ENCODE measurements at regions not wholly inside any gene's neighbourhood (a gene's known extent, or its start where the extent isn't known, plus 50 kb on each side); places are given as distances from the start of the nearest gene placed in this dataset.

DNA sequence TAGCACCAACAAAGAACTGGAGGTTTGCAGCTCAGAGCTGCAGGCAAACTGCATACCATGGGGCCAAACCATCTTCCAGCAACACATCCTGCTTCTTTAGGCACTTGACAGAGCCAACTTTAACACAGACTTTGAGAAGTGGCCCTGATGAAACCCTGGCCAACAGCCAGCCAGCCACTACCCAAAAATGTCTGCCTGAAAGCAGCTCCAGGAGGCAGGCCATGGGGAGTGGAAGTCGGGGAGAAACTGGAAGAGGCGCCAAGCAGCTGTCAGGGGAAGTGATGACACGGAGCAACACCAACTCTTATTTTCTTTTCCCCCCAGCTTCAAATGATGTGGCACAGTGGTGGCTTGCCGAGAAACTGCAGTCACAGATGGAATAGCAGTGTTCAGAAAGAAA, 110.9 kb upstream of the PLXNC1 start:
- no peaks in the 10 kb centered on the region for H3K27me3 ChIP-seq (ENCODE audit: insufficient read depth, low read length, poor library complexity)
- H3K4me2 ChIP-seq (ENCODE audit: insufficient read depth, low read length), result no peak overlapping the region

GRCh38 chr12:94038605-94039004, 109.8 kb upstream of the PLXNC1 start:
- TF ChIP-seq EZH2 (IDR thresholded peaks at IDR 0.05; ENCODE audit: borderline replicate concordance, low read depth, low read length, severe bottlenecking) (no peak), CTCF (IDR thresholded peaks at IDR 0.05; ENCODE audit: borderline replicate concordance, extremely low read depth, low read length, poor library complexity, severe bottlenecking) (no peak)
- H3K4me3 ChIP-seq (ENCODE audit: low read depth in 1 of 2, low read length in 2 of 2), result no peak overlapping the region
- ATAC-seq (ENCODE audit: insufficient read depth, low read depth), result no peak
- peaks cover 8% of the 10 kb centered on the region for H3K4me1 ChIP-seq (ENCODE audit: insufficient read depth, low read length)
- no peaks in the 10 kb centered on the region for H4K20me1 ChIP-seq (ENCODE audit: insufficient read depth, low read length)
- H3K9me3 ChIP-seq (ENCODE audit: insufficient read depth, low read length, severe bottlenecking), result peaks cover 8% of the 10 kb centered on the region
- no peak overlapping the region for H3K9ac ChIP-seq (ENCODE audit: low read depth, low read length)
- H3K79me2 ChIP-seq (ENCODE audit: insufficient read depth, low read length), result no peaks in the 10 kb centered on the region
- no peak overlapping the region for H3K27ac ChIP-seq (ENCODE audit: low read length)
- DNase-seq, result no peak
- no peak overlapping the region for H2AFZ ChIP-seq (ENCODE audit: low read depth, low read length)
- no peak overlapping the region for H3K4me2 ChIP-seq (ENCODE audit: insufficient read depth, low read length)
- H3K36me3 ChIP-seq (ENCODE audit: insufficient read depth, low read length), result no peaks in the 10 kb centered on the region
- no peaks in the 10 kb centered on the region for H3K27me3 ChIP-seq (ENCODE audit: insufficient read depth, low read length, poor library complexity)

More for the DNA sequence above, 110.9 kb upstream of the PLXNC1 start:
- H4K20me1 ChIP-seq (ENCODE audit: insufficient read depth, low read length), result no peaks in the 10 kb centered on the region
- H3K9ac ChIP-seq (ENCODE audit: low read depth, low read length), result no peak overlapping the region
- no peak for ATAC-seq (ENCODE audit: insufficient read depth, low read depth)
- H3K27ac ChIP-seq (ENCODE audit: low read length), result no peak overlapping the region
- no peak overlapping the region for H3K4me3 ChIP-seq (ENCODE audit: low read depth in 1 of 2, low read length in 2 of 2)
- peaks cover 20% of the 10 kb centered on the region for H3K4me1 ChIP-seq (ENCODE audit: insufficient read depth, low read length)
- TF ChIP-seq CTCF (IDR thresholded peaks at IDR 0.05; ENCODE audit: borderline replicate concordance, extremely low read depth, low read length, poor library complexity, severe bottlenecking) (no peak), EZH2 (IDR thresholded peaks at IDR 0.05; ENCODE audit: borderline replicate concordance, low read depth, low read length, severe bottlenecking) (no peak)
- no peak for DNase-seq
- H3K36me3 ChIP-seq (ENCODE audit: insufficient read depth, low read length), result no peaks in the 10 kb centered on the region
- H3K9me3 ChIP-seq (ENCODE audit: insufficient read depth, low read length, severe bottlenecking), result peaks cover 8% of the 10 kb centered on the region
- H3K79me2 ChIP-seq (ENCODE audit: insufficient read depth, low read length), result no peaks in the 10 kb centered on the region
- no peak overlapping the region for H2AFZ ChIP-seq (ENCODE audit: low read depth, low read length)

GRCh38 chr12:94039199-94039840, 109.1 kb upstream of the PLXNC1 start:
- no peak overlapping the region for H3K9ac ChIP-seq (ENCODE audit: low read depth, low read length)
- H3K9me3 ChIP-seq (ENCODE audit: insufficient read depth, low read length, severe bottlenecking), result peaks cover 2% of the 10 kb centered on the region
- peaks cover 1% of the 10 kb centered on the region; the same call in 1 of the 2 replicates for H3K4me1 ChIP-seq (ENCODE audit: insufficient read depth, low read length)
- ATAC-seq (ENCODE audit: insufficient read depth, low read depth) (no peak), DNase-seq (no peak)
- H2AFZ ChIP-seq (ENCODE audit: low read depth, low read length), result no peak overlapping the region
- H3K36me3 ChIP-seq (ENCODE audit: insufficient read depth, low read length), result no peaks in the 10 kb centered on the region
- H3K4me3 ChIP-seq (ENCODE audit: low read depth in 1 of 2, low read length in 2 of 2), result no peak overlapping the region
- H3K27ac ChIP-seq (ENCODE audit: low read length), result no peak overlapping the region
- no peaks in the 10 kb centered on the region for H3K27me3 ChIP-seq (ENCODE audit: insufficient read depth, low read length, poor library complexity)
- no peaks in the 10 kb centered on the region for H4K20me1 ChIP-seq (ENCODE audit: insufficient read depth, low read length)
- TF ChIP-seq CTCF (IDR thresholded peaks at IDR 0.05; ENCODE audit: borderline replicate concordance, extremely low read depth, low read length, poor library complexity, severe bottlenecking) (no peak), EZH2 (IDR thresholded peaks at IDR 0.05; ENCODE audit: borderline replicate concordance, low read depth, low read length, severe bottlenecking) (no peak)
- H3K79me2 ChIP-seq (ENCODE audit: insufficient read depth, low read length), result no peaks in the 10 kb centered on the region
- H3K4me2 ChIP-seq (ENCODE audit: insufficient read depth, low read length), result no peak overlapping the region

All from DND-41 (cell line).